ENCODE measurements at regions not wholly inside any gene's neighbourhood (a gene's known extent, or its start where the extent isn't known, plus 50 kb on each side); places are given as distances from the start of the nearest gene placed in this dataset.

DNA sequence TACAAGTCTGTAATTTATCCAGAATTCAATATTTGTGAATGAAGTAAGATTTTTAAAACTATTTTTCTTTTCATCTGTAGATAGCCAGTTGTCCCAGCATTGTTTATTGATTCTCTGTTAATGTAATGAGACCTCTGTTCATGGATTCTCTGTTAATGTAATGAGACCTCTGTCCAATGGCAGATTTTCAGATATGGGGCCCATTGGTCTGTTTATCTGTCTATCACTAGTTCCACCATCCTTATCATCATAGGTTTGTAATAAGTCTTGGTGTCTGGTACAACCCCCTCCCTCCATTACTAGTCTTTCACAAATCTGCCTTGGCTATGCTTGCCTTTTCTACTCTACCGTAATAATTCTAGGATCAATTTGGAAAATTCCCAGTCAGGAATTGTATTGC, 276.6 kb downstream of the ARHGAP12 start:
- TF ChIP-seq CTCF (optimal IDR thresholded peaks at IDR 0.05 in 1 of 3, IDR thresholded peaks at IDR 0.05 in 1 of 3, conservative IDR thresholded peaks at IDR 0.05 in 1 of 3; ENCODE audit: extremely low read depth in 1 of 3, insufficient read depth in 2 of 3, low read length in 3 of 3) (no peak), EZH2 (IDR thresholded peaks at IDR 0.05; ENCODE audit: low read length) (no peak)
